HepG2 (cell line): ENCODE measurements at regions not wholly inside any gene's neighbourhood (a gene's known extent, or its start where the extent isn't known, plus 50 kb on each side); places are given as distances from the start of the nearest gene placed in this dataset.

ENCODE experiments used
- ATAC-seq: fragments of 200-7000 bp; cut with Tn5 transposase; 3 replicates; pipeline ENCODE4 v1.9.1; 2020; ENCODE audit warnings: mild to moderate bottlenecking, moderate library complexity
- BruUV-seq: library from RNA; stranded (reverse); fragments of 400-500 nt; replicated peaks from 2 replicates; lab custom pipeline; 2021; lab: Mats Ljungman, UMichigan
- CTCF ChIA-PET: fragments of 300-600 bp; formaldehyde crosslinking; extraction: SDS; loops from one replicate; lab custom pipeline; 2021; ENCODE audit warnings: low total read pairs, inconsistent platforms, low intra/inter-chr PET ratio; lab: Yijun Ruan, JAX
- POLR2A ChIA-PET: fragments of 350-600 bp; sonication (Branson Sonifier 250); formaldehyde crosslinking; loops from one replicate; lab custom pipeline; 2020; ENCODE audit warnings: antibody characterized with exemption, inconsistent platforms; lab: Yijun Ruan, JAX
- DNase-seq: peaks from one replicate; pipeline ENCODE4 v3.0.0-alpha.2; 2015; ENCODE audit warnings: low spot score
- FAIRE-seq: peaks from 3 replicates; lab custom pipeline; 2011; peaks lifted over from hg19 to GRCh38; lab: Jason Lieb, UNC
- H2AFZ ChIP-seq: one replicate; pipeline ENCODE4 v1.6.1; 2011; ENCODE audit warnings: low read length, inconsistent platforms
- H3K27ac ChIP-seq: fragments of 300-600 bp; 3 replicates; pipeline ENCODE4 v1.8.0; 2011; ENCODE audit warnings: mixed run types, mild to moderate bottlenecking, mixed read lengths, low read length, inconsistent platforms; ENCODE audit not compliant: insufficient read depth; ENCODE audit errors: extremely low read length
- H3K27me3 ChIP-seq, 2 experiments: fragments of 200-600 bp in 1 of 2; 2 replicates in 1 of 2; 3 replicates in 1 of 2; pipeline versions ENCODE4 v1.6.0 to v1.8.0; 2011; ENCODE audit warnings: low read length in 2 of 2, mild to moderate bottlenecking in 2 of 2, moderate library complexity in 2 of 2, inconsistent platforms in 1 of 2; ENCODE audit not compliant: insufficient read depth in 2 of 2, control insufficient read depth in 1 of 2
- H3K36me3 ChIP-seq, 2 experiments: fragments of 200-600 bp in 1 of 2; replicated peaks in 1 of 2; 2 replicates in 1 of 2; 3 replicates in 1 of 2; pipeline versions ENCODE4 v1.5.1 to v1.8.0; 2011; ENCODE audit warnings: low read length in 2 of 2, inconsistent platforms in 1 of 2; ENCODE audit not compliant: insufficient read depth in 2 of 2, control insufficient read depth in 1 of 2
- H3K4me1 ChIP-seq: 2 replicates; pipeline ENCODE4 v1.5.1; 2012; ENCODE audit warnings: low read length, inconsistent platforms; ENCODE audit not compliant: insufficient read depth
- H3K4me2 ChIP-seq: 2 replicates; pipeline ENCODE4 v1.6.0; 2011; ENCODE audit warnings: low read depth, low read length, inconsistent platforms
- H3K4me3 ChIP-seq, 3 experiments: fragments of 200-600 bp in 1 of 3; sonication (generic), shearing (Covaris generic) in 1 of 3; replicated peaks in 1 of 3; 2 replicates each; pipeline ENCODE4 v1.5.1; 2011 to 2016; ENCODE audit warnings: low read length in 3 of 3, inconsistent platforms in 2 of 3, low read depth in 2 of 3, mild to moderate bottlenecking in 2 of 3, control low read depth in 1 of 3, mixed read lengths in 1 of 3; ENCODE audit not compliant: insufficient read depth in 1 of 3
- H3K79me2 ChIP-seq: one replicate; pipeline ENCODE4 v1.6.1; 2011; ENCODE audit warnings: low read length, inconsistent platforms; ENCODE audit not compliant: insufficient read depth
- H3K9ac ChIP-seq: 2 replicates; pipeline ENCODE4 v1.6.0; 2011; ENCODE audit warnings: mild to moderate bottlenecking, low read depth, low read length, inconsistent platforms; ENCODE audit not compliant: insufficient read depth
- H3K9me3 ChIP-seq: 2 replicates; pipeline ENCODE4 v1.5.1; 2012; ENCODE audit warnings: mild to moderate bottlenecking, low read length
- H4K20me1 ChIP-seq: 2 replicates; pipeline ENCODE4 v1.6.0; 2011; ENCODE audit warnings: inconsistent platforms, mild to moderate bottlenecking, low read length, moderate library complexity; ENCODE audit not compliant: insufficient read depth
- BATF2 ChIP-seq: sonication (generic); formaldehyde crosslinking; IDR thresholded peaks from 2 replicates; pipeline ENCODE4 v1.8.0; 2022; ENCODE audit warnings: mild to moderate bottlenecking, missing genetic modification reagents, moderate library complexity
- CSRNP2 ChIP-seq: sonication (generic); formaldehyde crosslinking; conservative IDR thresholded peaks from 2 replicates; pipeline ENCODE4 v1.8.0; 2022; ENCODE audit warnings: low read depth, missing genetic modification reagents
- GABPA ChIP-seq, 2 experiments: IDR thresholded peaks; 2 replicates each; pipeline ENCODE4 v1.6.1; 2011 to 2016; ENCODE audit warnings: low read depth in 2 of 2, low read length in 1 of 2, missing biosample characterization in 1 of 2, missing genetic modification characterization in 1 of 2
- IKZF5 ChIP-seq: IDR thresholded peaks from 2 replicates; pipeline ENCODE4 v1.6.1; 2018; ENCODE audit warnings: missing genetic modification reagents, mild to moderate bottlenecking, missing compliant biosample characterization
- ISL2 ChIP-seq: sonication (generic); formaldehyde crosslinking; IDR thresholded peaks from 2 replicates; pipeline ENCODE4 v1.5.0; 2020; ENCODE audit warnings: missing genetic modification reagents
- PBX2 ChIP-seq: IDR thresholded peaks from 2 replicates; pipeline ENCODE4 v1.6.1; 2016; ENCODE audit warnings: control low read depth
- SMAD1 ChIP-seq: sonication (generic); formaldehyde crosslinking; IDR thresholded peaks from 2 replicates; pipeline ENCODE4 v1.4.0; 2020; ENCODE audit warnings: missing genetic modification reagents, low read depth, mild to moderate bottlenecking, borderline replicate concordance
- SMC3 ChIP-seq: IDR thresholded peaks from 2 replicates; pipeline ENCODE4 v1.6.1; 2011; ENCODE audit warnings: low read length, improper control_type of control experiment
- SNAI1 ChIP-seq: sonication (generic); formaldehyde crosslinking; IDR thresholded peaks from 2 replicates; pipeline ENCODE4 v1.5.0; 2020; ENCODE audit warnings: mild to moderate bottlenecking, missing genetic modification reagents, borderline replicate concordance
- STAT5B ChIP-seq: sonication (generic); formaldehyde crosslinking; IDR thresholded peaks from 2 replicates; pipeline ENCODE4 v1.4.0; 2020; ENCODE audit warnings: missing genetic modification reagents
- ZBTB49 ChIP-seq: sonication (generic); formaldehyde crosslinking; IDR thresholded peaks from 2 replicates; pipeline ENCODE4 v1.4.0; 2020; ENCODE audit warnings: missing genetic modification reagents, borderline replicate concordance
- ZNF777 ChIP-seq: sonication (generic); formaldehyde crosslinking; IDR thresholded peaks from 2 replicates; pipeline ENCODE4 v1.4.0; 2020; ENCODE audit warnings: missing genetic modification reagents
- WGBS: methylation state at CpG from one replicate; pipeline ENCODE4 v1.1.6; 2017; ENCODE audit warnings: low lambda C conversion rate; 5-methylcytosine and 5-hydroxymethylcytosine counted together
- in situ Hi-C: cut with HindIII; loops from 2 replicates; pipeline ENCODE4 v1.10.0; 2017; ENCODE audit warnings: low pct_unique_long_range_greater_than_20kb; ENCODE audit not compliant: extremely low pct_ligation_motif_present
- intact Hi-C: fragments of 100-400 bp; cut with micrococcal nuclease; formaldehyde crosslinking; loops from one replicate; pipeline ENCODE4 v1.10.0; 2022; ENCODE audit not compliant: unreplicated experiment

- FAIRE-seq (no peak), DNase-seq (no peak), ATAC-seq (no peak)
- no TSS peak for BruUV-seq
- Histone ChIP-seq H4K20me1 (no peaks in the 10 kb centered on the region), H3K4me2 (no peak overlapping the region), H3K9me3 (no peaks in the 10 kb centered on the region), H3K27me3 (no peaks in the 10 kb centered on the region), H3K4me1 (no peaks in the 10 kb centered on the region), H3K4me3 (no peak overlapping the region), H3K79me2 (no peaks in the 10 kb centered on the region), H3K27ac (no peak overlapping the region), H3K9ac (no peak overlapping the region), H3K36me3 (no peaks in the 10 kb centered on the region), H2AFZ (no peak overlapping the region)
- 3% methylated on average over 3 of the region's 3 CpGs for WGBS
- intact Hi-C loops (no loop called here), in situ Hi-C loops (no loop called here)
- TF ChIP-seq CSRNP2 (CRISPR knock-in tag), result no peak
- no peak for TF ChIP-seq ZNF777
- no peak for TF ChIP-seq SNAI1 (CRISPR knock-in tag)
- TF ChIP-seq ZBTB49 (CRISPR knock-in tag), result no peak
- TF ChIP-seq SMAD1 (CRISPR knock-in tag), result no peak
- no peak for TF ChIP-seq GABPA (IDR thresholded peaks at IDR 0.05; ENCODE audit: low read depth, low read length)
- TF ChIP-seq GABPA (CRISPR knock-in tag; IDR thresholded peaks at IDR 0.05; ENCODE audit: low read depth), result no peak
- no peak for TF ChIP-seq ISL2
- TF ChIP-seq STAT5B (CRISPR knock-in tag), result no peak
- TF ChIP-seq SMC3, result no peak
- TF ChIP-seq IKZF5 (CRISPR knock-in tag), result no peak
- TF ChIP-seq BATF2 (CRISPR knock-in tag), result no peak
- TF ChIP-seq PBX2 (CRISPR knock-in tag), result no peak
- POLR2A ChIA-PET, result no interaction called here
- CTCF ChIA-PET, result no interaction called here
These were observed 118.9 kb upstream of the FSTL5 start for GRCh38 chr4:162282684-162283083.
